ENCODE measurements at regions not wholly inside any gene's neighbourhood (a gene's known extent, or its start where the extent isn't known, plus 50 kb on each side); places are given as distances from the start of the nearest gene placed in this dataset.

DNA sequence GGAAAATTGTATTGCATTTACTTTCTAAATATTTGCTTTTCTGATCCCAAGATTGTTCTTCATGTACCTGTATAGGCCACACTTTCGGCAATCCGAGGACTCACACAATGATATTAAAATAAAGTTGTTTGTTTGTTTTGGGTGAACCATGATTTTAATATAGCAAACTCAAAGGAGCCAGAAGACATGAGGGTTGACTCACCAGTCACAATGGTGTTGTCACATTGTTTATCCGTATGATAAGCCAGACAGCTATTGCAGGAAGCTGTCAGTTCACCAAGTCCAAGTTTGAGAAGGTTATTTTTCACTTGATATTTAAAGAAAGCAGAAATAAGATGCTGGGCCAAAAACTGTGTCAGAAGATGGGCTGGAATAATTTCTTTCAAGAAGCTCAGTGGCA, 67.1 kb upstream of the CPM start:
- TF ChIP-seq, protein P1, sequence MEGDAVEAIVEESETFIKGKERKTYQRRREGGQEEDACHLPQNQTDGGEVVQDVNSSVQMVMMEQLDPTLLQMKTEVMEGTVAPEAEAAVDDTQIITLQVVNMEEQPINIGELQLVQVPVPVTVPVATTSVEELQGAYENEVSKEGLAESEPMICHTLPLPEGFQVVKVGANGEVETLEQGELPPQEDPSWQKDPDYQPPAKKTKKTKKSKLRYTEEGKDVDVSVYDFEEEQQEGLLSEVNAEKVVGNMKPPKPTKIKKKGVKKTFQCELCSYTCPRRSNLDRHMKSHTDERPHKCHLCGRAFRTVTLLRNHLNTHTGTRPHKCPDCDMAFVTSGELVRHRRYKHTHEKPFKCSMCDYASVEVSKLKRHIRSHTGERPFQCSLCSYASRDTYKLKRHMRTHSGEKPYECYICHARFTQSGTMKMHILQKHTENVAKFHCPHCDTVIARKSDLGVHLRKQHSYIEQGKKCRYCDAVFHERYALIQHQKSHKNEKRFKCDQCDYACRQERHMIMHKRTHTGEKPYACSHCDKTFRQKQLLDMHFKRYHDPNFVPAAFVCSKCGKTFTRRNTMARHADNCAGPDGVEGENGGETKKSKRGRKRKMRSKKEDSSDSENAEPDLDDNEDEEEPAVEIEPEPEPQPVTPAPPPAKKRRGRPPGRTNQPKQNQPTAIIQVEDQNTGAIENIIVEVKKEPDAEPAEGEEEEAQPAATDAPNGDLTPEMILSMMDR (IDR thresholded peaks at IDR 0.05; ENCODE audit: insufficient read depth, low read depth, low read length), result no peak
- TF ChIP-seq EZH2 (IDR thresholded peaks at IDR 0.05; ENCODE audit: insufficient read depth, low read length), result no peak
- Histone ChIP-seq H3K4me1 (ENCODE audit: insufficient read depth, low read length) (peaks cover 10% of the 10 kb centered on the region), H3K27ac (ENCODE audit: low read depth, low read length) (peak overlapping the region; percentile 6), H3K27me3 (ENCODE audit: insufficient read depth, low read length) (no peaks in the 10 kb centered on the region), H3K4me2 (ENCODE audit: low read length) (peak overlapping the region; percentile 44), H3K36me3 (ENCODE audit: insufficient read depth, low read length) (no peaks in the 10 kb centered on the region), H3K4me3 (ENCODE audit: insufficient read depth, low read depth, low read length) (no peak overlapping the region), H3K9me3 (ENCODE audit: insufficient read depth, low read depth, low read length) (no peaks in the 10 kb centered on the region), H3K79me2 (ENCODE audit: insufficient read depth, low read length) (no peaks in the 10 kb centered on the region), H3K9ac (ENCODE audit: low read length) (no peak overlapping the region), H4K20me1 (ENCODE audit: insufficient read depth, low read length) (no peaks in the 10 kb centered on the region), H2AFZ (ENCODE audit: low read depth, low read length) (no peak overlapping the region)
- H3K27me3 Mint-ChIP-seq (ENCODE audit: low read depth, unreplicated experiment), result no peaks in the 10 kb centered on the region
- FAIRE-seq (no peak), DNase-seq (ENCODE audit: low read depth) (no peak)
- peaks cover 2% of the 10 kb centered on the region for H3K9me3 Mint-ChIP-seq (ENCODE audit: unreplicated experiment)
- peaks cover 16% of the 10 kb centered on the region for H3K4me1 Mint-ChIP-seq (ENCODE audit: low read depth, unreplicated experiment)
- H3K27ac Mint-ChIP-seq (ENCODE audit: unreplicated experiment), result peak overlapping the region; percentile 21
- H3K4me3 Mint-ChIP-seq (ENCODE audit: unreplicated experiment), result no peak overlapping the region
- no peaks in the 10 kb centered on the region for H3K36me3 Mint-ChIP-seq (ENCODE audit: low read depth, unreplicated experiment)

DNA sequence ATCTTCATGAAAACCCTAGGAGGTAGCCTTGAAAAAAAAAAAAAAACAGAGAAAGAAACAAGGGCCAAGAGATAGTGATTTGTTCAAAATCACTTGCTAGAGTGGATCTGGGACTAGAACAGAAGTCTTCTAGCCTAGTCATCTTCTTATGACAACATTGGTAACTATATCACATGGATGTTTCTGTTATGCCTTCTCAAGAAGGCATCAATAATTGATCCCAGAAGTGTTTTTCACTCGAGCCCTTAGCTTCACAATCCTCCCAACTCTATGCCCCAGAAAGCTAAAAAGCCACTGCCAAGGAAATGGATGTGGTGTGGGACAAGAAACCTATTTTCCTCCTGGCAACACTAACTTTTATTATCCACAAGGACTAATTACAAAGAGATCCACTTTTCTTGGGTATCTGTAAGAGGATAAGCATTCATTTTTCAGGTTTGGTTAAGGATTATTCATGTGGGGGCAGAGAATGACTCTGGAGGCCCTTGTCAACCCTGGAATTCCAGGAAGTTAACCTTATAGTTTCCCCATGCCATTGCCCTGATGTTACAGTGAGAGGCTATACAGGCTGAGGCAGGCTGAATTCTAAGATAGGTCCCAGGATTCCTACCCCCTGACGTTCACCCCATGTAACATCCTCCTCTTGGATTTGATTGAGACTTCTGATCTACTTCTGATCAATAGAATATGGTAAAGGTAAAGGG, 67.7 kb upstream of the CPM start:
- H3K4me3 ChIP-seq (ENCODE audit: insufficient read depth, low read depth, low read length), result no peak overlapping the region
- H3K4me2 ChIP-seq (ENCODE audit: low read length), result peak overlapping the region; percentile 44
- DNase-seq (ENCODE audit: low read depth) (peak; percentile 66), FAIRE-seq (no peak)
- H3K36me3 Mint-ChIP-seq (ENCODE audit: low read depth, unreplicated experiment), result no peaks in the 10 kb centered on the region
- no peaks in the 10 kb centered on the region for H4K20me1 ChIP-seq (ENCODE audit: insufficient read depth, low read length)
- TF ChIP-seq EZH2 (IDR thresholded peaks at IDR 0.05; ENCODE audit: insufficient read depth, low read length), result no peak
- TF ChIP-seq, protein P1 (IDR thresholded peaks at IDR 0.05; ENCODE audit: insufficient read depth, low read depth, low read length), result no peak
- no peak overlapping the region for H3K9ac ChIP-seq (ENCODE audit: low read length)
- no peaks in the 10 kb centered on the region for H3K9me3 ChIP-seq (ENCODE audit: insufficient read depth, low read depth, low read length)
- peaks cover 10% of the 10 kb centered on the region for H3K4me1 ChIP-seq (ENCODE audit: insufficient read depth, low read length)
- H3K4me1 Mint-ChIP-seq (ENCODE audit: low read depth, unreplicated experiment), result peaks cover 16% of the 10 kb centered on the region
- H3K79me2 ChIP-seq (ENCODE audit: insufficient read depth, low read length), result no peaks in the 10 kb centered on the region
- H2AFZ ChIP-seq (ENCODE audit: low read depth, low read length), result peak overlapping the region; percentile 7
- H3K27ac Mint-ChIP-seq (ENCODE audit: unreplicated experiment), result peak overlapping the region; percentile 21
- H3K27me3 Mint-ChIP-seq (ENCODE audit: low read depth, unreplicated experiment), result no peaks in the 10 kb centered on the region
- peaks cover 4% of the 10 kb centered on the region for H3K9me3 Mint-ChIP-seq (ENCODE audit: unreplicated experiment)
- H3K27me3 ChIP-seq (ENCODE audit: insufficient read depth, low read length), result no peaks in the 10 kb centered on the region
- H3K36me3 ChIP-seq (ENCODE audit: insufficient read depth, low read length), result no peaks in the 10 kb centered on the region
- no peak overlapping the region for H3K4me3 Mint-ChIP-seq (ENCODE audit: unreplicated experiment)
- peak overlapping the region; percentile 6 for H3K27ac ChIP-seq (ENCODE audit: low read depth, low read length)

DNA sequence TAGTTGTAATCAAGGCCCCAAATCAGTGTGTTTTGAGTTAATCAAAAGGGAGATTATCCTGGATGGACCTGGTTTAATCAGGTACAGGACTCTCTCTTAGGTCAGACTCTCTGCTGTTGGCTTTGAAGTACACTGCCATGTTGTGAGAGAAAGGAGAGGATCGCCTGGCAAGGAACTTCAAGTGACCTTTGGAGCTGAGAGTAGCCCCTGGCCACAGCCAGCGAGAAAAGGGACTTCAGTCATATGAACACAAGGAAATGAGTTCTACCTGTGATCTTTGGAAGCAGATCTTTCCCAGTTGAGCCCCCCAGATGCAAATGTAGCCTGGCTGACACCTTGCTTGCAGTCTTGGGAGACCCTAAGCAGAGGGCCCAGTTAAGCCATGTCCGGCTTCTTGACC, 68.3 kb upstream of the CPM start:
- no peak overlapping the region for H3K4me3 ChIP-seq (ENCODE audit: insufficient read depth, low read depth, low read length)
- no peak for FAIRE-seq
- peak overlapping the region; percentile 44 for H3K4me2 ChIP-seq (ENCODE audit: low read length)
- H3K27me3 ChIP-seq (ENCODE audit: insufficient read depth, low read length), result no peaks in the 10 kb centered on the region
- peaks cover 4% of the 10 kb centered on the region for H3K9me3 Mint-ChIP-seq (ENCODE audit: unreplicated experiment)
- no peaks in the 10 kb centered on the region for H3K9me3 ChIP-seq (ENCODE audit: insufficient read depth, low read depth, low read length)
- no peak for TF ChIP-seq EZH2 (IDR thresholded peaks at IDR 0.05; ENCODE audit: insufficient read depth, low read length)
- TF ChIP-seq, protein P1 (IDR thresholded peaks at IDR 0.05; ENCODE audit: insufficient read depth, low read depth, low read length), result no peak
- H3K27ac Mint-ChIP-seq (ENCODE audit: unreplicated experiment), result peak overlapping the region; percentile 21
- no peaks in the 10 kb centered on the region for H4K20me1 ChIP-seq (ENCODE audit: insufficient read depth, low read length)
- peaks cover 10% of the 10 kb centered on the region for H3K4me1 ChIP-seq (ENCODE audit: insufficient read depth, low read length)
- no peaks in the 10 kb centered on the region for H3K36me3 ChIP-seq (ENCODE audit: insufficient read depth, low read length)
- H3K36me3 Mint-ChIP-seq (ENCODE audit: low read depth, unreplicated experiment), result no peaks in the 10 kb centered on the region
- no peak overlapping the region for H2AFZ ChIP-seq (ENCODE audit: low read depth, low read length)
- H3K79me2 ChIP-seq (ENCODE audit: insufficient read depth, low read length), result no peaks in the 10 kb centered on the region
- no peaks in the 10 kb centered on the region for H3K27me3 Mint-ChIP-seq (ENCODE audit: low read depth, unreplicated experiment)
- no peak for DNase-seq (ENCODE audit: low read depth)
- H3K9ac ChIP-seq (ENCODE audit: low read length), result no peak overlapping the region
- no peak overlapping the region for H3K4me3 Mint-ChIP-seq (ENCODE audit: unreplicated experiment)
- peaks cover 16% of the 10 kb centered on the region for H3K4me1 Mint-ChIP-seq (ENCODE audit: low read depth, unreplicated experiment)
- no peak overlapping the region for H3K27ac ChIP-seq (ENCODE audit: low read depth, low read length)
